Lower leg skin (tissue), 3 donors: ENCODE measurements at regions not wholly inside any gene's neighbourhood (a gene's known extent, or its start where the extent isn't known, plus 50 kb on each side); places are given as distances from the start of the nearest gene placed in this dataset.

ENCODE experiments used
- POLR2A ChIP-seq, 2 donors: fragments of 450-650 bp; IDR thresholded peaks; one replicate each; pipeline ENCODE4 v1.6.1; 2016 to 2017; ENCODE audit warnings: antibody characterized with exemption in 2 of 2, mild to moderate bottlenecking in 1 of 2, moderate library complexity in 1 of 2
- TF ChIP-seq, protein P1 (sequence below), 3 donors: fragments of 450-650 bp; IDR thresholded peaks; one replicate each; pipeline ENCODE4 v1.5.1; 2016; ENCODE audit warnings: antibody characterized with exemption in 3 of 3, mild to moderate bottlenecking in 3 of 3, moderate library complexity in 2 of 3

- TF ChIP-seq, protein P1, sequence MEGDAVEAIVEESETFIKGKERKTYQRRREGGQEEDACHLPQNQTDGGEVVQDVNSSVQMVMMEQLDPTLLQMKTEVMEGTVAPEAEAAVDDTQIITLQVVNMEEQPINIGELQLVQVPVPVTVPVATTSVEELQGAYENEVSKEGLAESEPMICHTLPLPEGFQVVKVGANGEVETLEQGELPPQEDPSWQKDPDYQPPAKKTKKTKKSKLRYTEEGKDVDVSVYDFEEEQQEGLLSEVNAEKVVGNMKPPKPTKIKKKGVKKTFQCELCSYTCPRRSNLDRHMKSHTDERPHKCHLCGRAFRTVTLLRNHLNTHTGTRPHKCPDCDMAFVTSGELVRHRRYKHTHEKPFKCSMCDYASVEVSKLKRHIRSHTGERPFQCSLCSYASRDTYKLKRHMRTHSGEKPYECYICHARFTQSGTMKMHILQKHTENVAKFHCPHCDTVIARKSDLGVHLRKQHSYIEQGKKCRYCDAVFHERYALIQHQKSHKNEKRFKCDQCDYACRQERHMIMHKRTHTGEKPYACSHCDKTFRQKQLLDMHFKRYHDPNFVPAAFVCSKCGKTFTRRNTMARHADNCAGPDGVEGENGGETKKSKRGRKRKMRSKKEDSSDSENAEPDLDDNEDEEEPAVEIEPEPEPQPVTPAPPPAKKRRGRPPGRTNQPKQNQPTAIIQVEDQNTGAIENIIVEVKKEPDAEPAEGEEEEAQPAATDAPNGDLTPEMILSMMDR (IDR thresholded peaks at IDR 0.05) = no peak
- TF ChIP-seq POLR2A (IDR thresholded peaks at IDR 0.05) = no peak
Measured at GRCh38 chr18:38023871-38024270, 458.3 kb upstream of the CELF4 start.
